ENCODE measurements at regions not wholly inside any gene's neighbourhood (a gene's known extent, or its start where the extent isn't known, plus 50 kb on each side); places are given as distances from the start of the nearest gene placed in this dataset.

GRCh38 chr1:189939967-189940366 is 537.7 kb downstream of the BRINP3 start (continued):
- TF ChIP-seq CTCF (conservative IDR thresholded peaks at IDR 0.05; ENCODE audit: low read depth in 2 of 2) = no peak
- no peak for TF ChIP-seq CREB1 (CRISPR knock-in tag; IDR thresholded peaks at IDR 0.05; ENCODE audit: low read depth)

GRCh38 chr1:189941922-189942321 is 535.7 kb downstream of the BRINP3 start:
- TF ChIP-seq ZNF114 (CRISPR knock-in tag; IDR thresholded peaks at IDR 0.05) = no peak
- TF ChIP-seq EZH2phosphoT487 (IDR thresholded peaks at IDR 0.05; ENCODE audit: unreplicated experiment) = no peak
- TF ChIP-seq EZH2 (IDR thresholded peaks at IDR 0.05; ENCODE audit: low read depth, unreplicated experiment) = no peak
- TF ChIP-seq JUNB (IDR thresholded peaks at IDR 0.05; ENCODE audit: unreplicated experiment) = no peak
- TF ChIP-seq, protein P1, sequence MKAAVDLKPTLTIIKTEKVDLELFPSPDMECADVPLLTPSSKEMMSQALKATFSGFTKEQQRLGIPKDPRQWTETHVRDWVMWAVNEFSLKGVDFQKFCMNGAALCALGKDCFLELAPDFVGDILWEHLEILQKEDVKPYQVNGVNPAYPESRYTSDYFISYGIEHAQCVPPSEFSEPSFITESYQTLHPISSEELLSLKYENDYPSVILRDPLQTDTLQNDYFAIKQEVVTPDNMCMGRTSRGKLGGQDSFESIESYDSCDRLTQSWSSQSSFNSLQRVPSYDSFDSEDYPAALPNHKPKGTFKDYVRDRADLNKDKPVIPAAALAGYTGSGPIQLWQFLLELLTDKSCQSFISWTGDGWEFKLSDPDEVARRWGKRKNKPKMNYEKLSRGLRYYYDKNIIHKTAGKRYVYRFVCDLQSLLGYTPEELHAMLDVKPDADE (IDR thresholded peaks at IDR 0.05) = no peak
- TF ChIP-seq CREB1 (CRISPR knock-in tag; IDR thresholded peaks at IDR 0.05; ENCODE audit: low read depth) = no peak
- TF ChIP-seq, protein P2, sequence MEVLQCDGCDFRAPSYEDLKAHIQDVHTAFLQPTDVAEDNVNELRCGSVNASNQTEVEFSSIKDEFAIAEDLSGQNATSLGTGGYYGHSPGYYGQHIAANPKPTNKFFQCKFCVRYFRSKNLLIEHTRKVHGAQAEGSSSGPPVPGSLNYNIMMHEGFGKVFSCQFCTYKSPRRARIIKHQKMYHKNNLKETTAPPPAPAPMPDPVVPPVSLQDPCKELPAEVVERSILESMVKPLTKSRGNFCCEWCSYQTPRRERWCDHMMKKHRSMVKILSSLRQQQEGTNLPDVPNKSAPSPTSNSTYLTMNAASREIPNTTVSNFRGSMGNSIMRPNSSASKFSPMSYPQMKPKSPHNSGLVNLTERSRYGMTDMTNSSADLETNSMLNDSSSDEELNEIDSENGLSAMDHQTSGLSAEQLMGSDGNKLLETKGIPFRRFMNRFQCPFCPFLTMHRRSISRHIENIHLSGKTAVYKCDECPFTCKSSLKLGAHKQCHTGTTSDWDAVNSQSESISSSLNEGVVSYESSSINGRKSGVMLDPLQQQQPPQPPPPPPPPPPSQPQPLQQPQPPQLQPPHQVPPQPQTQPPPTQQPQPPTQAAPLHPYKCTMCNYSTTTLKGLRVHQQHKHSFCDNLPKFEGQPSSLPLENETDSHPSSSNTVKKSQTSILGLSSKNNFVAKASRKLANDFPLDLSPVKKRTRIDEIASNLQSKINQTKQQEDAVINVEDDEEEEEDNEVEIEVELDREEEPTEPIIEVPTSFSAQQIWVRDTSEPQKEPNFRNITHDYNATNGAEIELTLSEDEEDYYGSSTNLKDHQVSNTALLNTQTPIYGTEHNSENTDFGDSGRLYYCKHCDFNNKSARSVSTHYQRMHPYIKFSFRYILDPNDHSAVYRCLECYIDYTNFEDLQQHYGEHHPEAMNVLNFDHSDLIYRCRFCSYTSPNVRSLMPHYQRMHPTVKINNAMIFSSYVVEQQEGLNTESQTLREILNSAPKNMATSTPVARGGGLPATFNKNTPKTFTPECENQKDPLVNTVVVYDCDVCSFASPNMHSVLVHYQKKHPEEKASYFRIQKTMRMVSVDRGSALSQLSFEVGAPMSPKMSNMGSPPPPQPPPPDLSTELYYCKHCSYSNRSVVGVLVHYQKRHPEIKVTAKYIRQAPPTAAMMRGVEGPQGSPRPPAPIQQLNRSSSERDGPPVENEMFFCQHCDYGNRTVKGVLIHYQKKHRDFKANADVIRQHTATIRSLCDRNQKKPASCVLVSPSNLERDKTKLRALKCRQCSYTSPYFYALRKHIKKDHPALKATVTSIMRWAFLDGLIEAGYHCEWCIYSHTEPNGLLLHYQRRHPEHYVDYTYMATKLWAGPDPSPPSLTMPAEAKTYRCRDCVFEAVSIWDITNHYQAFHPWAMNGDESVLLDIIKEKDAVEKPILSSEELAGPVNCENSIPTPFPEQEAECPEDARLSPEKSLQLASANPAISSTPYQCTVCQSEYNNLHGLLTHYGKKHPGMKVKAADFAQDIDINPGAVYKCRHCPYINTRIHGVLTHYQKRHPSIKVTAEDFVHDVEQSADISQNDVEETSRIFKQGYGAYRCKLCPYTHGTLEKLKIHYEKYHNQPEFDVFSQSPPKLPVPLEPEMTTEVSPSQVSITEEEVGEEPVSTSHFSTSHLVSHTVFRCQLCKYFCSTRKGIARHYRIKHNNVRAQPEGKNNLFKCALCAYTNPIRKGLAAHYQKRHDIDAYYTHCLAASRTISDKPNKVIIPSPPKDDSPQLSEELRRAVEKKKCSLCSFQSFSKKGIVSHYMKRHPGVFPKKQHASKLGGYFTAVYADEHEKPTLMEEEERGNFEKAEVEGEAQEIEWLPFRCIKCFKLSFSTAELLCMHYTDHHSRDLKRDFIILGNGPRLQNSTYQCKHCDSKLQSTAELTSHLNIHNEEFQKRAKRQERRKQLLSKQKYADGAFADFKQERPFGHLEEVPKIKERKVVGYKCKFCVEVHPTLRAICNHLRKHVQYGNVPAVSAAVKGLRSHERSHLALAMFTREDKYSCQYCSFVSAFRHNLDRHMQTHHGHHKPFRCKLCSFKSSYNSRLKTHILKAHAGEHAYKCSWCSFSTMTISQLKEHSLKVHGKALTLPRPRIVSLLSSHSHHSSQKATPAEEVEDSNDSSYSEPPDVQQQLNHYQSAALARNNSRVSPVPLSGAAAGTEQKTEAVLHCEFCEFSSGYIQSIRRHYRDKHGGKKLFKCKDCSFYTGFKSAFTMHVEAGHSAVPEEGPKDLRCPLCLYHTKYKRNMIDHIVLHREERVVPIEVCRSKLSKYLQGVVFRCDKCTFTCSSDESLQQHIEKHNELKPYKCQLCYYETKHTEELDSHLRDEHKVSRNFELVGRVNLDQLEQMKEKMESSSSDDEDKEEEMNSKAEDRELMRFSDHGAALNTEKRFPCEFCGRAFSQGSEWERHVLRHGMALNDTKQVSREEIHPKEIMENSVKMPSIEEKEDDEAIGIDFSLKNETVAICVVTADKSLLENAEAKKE (CRISPR knock-in tag; IDR thresholded peaks at IDR 0.05) = no peak
- H3K9me3 Mint-ChIP-seq = no peaks in the 10 kb centered on the region

More at GRCh38 chr1:189941922-189942321, 535.7 kb downstream of the BRINP3 start:
- Histone ChIP-seq H3F3A (replicated peaks; ENCODE audit: low read depth) (no peaks in the 10 kb centered on the region), H3K9me2 (ENCODE audit: insufficient read depth) (no peaks in the 10 kb centered on the region; the same call in 1 of the 2 replicates), H2AFZ (no peak overlapping the region), H4K20me1 (replicated peaks; ENCODE audit: insufficient read depth) (no peaks in the 10 kb centered on the region), H3K27ac (ENCODE audit: low read depth) (no peak overlapping the region), H3K79me2 (replicated peaks; ENCODE audit: insufficient read depth) (no peaks in the 10 kb centered on the region), H3K36me3 (ENCODE audit: insufficient read depth) (no peaks in the 10 kb centered on the region), H3K27me3 (ENCODE audit: insufficient read depth) (no peaks in the 10 kb centered on the region), H3K4me3 (no peak overlapping the region), H3K4me2 (no peak overlapping the region), H3K4me1 (ENCODE audit: insufficient read depth) (no peaks in the 10 kb centered on the region)
- H3K27ac Mint-ChIP-seq = no peak overlapping the region
- no peak for DNase-seq (ENCODE audit: low spot score)
- no peaks in the 10 kb centered on the region for H3K27me3 Mint-ChIP-seq (ENCODE audit: insufficient read depth, low read depth, poor library complexity)
- no peak overlapping the region for H3K4me3 Mint-ChIP-seq
- no peak for ATAC-seq
- no peaks in the 10 kb centered on the region for H3K36me3 Mint-ChIP-seq (ENCODE audit: low read depth)
- H3K4me1 Mint-ChIP-seq = no peaks in the 10 kb centered on the region

Measured in GM23338 (cell line).